Superior temporal gyrus (tissue), 1 donor: ENCODE measurements at regions not wholly inside any gene's neighbourhood (a gene's known extent, or its start where the extent isn't known, plus 50 kb on each side); places are given as distances from the start of the nearest gene placed in this dataset.
A peak's percentile ranks its signal among the peaks of the same experiment; 100 is the strongest.
"Not testable (repeated sequence)": the region's sequence is repeated elsewhere in the genome, so short reads cannot be mapped to it uniquely, and the experiment has no call there.

Experiments
- DNase-seq: peaks from one replicate; pipeline ENCODE4 v3.0.0-alpha.2; 2016; ENCODE audit errors: extremely low spot score

GRCh38 chr1:243996223-243996622 is 54.9 kb upstream of the ZBTB18 start:
- no peak for DNase-seq

GRCh38 chr1:243991650-243992049 is 59.4 kb upstream of the ZBTB18 start:
- no peak for DNase-seq

DNA sequence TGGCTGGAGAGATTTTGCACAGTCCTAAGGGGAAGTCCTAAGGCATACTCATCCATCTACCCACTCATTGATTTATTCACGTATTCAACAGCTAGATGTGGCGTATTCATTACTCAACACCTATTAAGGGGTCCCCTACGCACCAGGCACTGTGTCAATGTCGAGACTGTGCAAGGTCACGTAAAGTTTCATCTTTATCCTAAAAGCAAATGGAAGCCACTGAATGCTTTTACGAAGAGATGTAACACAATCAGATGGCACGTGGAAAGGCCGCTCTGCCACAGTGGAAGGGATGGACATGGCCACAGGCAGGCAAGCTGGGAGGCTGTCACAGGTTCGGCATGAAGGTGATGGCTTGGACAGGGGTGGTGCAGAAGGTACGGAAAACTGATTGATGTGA is 66.3 kb upstream of the ZBTB18 start:
- DNase-seq: no peak

GRCh38 chr1:243982447-243983018 is 68.5 kb upstream of the ZBTB18 start:
- DNase-seq: no peak

- no peak for DNase-seq
Measured at GRCh38 chr1:243980471-243980870, 70.6 kb upstream of the ZBTB18 start.

DNA sequence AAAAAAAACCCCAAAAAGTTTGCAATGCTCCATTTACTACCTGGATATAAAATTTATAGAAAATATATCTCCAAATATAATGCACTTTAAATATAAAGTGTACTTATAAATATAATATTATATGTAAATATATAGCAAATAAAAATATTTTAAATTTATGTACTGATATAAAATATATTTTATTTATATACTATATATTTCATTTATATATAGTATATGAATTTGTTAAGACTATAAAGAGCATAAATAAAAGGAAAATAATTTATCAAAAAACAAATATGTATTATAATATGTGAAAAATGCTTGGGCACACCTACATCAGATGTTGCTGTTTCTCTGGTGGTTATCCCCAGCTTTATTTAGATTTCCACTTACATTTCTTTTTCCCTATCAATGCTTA is 71.0 kb upstream of the ZBTB18 start:
- no peak for DNase-seq

GRCh38 chr1:243979396-243979795 is 71.7 kb upstream of the ZBTB18 start:
- no peak for DNase-seq

DNA sequence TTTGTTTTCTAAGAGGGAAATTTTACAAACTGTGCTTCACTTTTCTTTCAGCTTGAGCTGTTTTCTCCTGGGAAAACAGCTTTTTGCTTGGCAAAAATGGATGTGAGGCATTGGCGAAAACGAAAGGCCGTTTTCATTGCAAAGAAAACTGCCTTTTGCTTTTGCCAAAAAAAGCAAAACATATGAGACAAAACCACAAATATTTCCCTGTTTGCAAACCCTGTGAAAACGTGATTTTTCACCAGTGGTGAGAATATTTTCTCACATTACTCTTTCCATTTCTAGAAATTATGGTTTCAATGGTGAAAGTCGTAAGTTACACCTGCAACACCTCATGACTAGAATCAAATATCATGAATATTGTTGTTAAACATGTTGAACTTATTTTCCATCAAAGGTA is 74.0 kb upstream of the ZBTB18 start:
- DNase-seq: no peak

DNA sequence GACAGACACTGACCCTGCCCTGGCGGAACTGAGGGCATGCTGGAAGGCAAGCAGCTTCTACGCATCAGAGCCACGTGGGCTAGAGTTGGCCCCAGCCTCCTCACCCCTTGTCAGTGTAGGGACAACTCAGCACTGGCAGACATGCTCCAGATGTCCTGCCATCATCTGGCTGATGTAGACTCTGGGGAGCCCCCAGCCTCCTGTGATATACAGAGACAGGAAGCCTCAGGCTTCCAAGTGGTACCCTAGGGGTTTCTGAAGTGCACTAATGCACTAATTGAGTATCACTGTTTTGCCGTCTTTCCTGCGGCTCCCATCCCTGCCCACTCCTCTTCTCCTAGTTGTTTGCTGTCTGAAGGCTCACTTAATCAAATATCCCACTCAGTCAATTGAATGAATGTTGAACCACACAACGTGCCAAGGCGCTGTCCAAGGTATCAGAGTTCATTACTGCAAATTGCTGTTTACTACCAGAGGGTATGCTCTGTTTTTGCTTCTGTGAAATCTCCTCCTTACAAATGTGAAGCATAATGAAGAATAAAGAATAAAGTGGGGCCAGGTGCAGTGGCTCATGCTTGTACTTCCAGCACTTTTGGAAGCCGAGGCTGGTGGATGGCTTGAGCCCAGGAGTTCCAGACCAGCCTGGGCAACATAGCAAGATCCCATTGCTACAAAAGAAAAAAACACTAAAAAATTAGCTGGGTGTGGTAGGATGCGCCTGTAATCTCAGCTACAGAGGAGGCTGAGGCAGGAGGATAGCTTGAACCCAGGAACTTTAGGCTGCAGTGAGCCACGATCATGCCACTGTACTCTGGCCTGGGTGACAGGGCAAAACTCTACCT is 76.4 kb upstream of the ZBTB18 start:
- DNase-seq: no peak

- DNase-seq: no peak
Measured at GRCh38 chr1:243973169-243973568, 77.9 kb upstream of the ZBTB18 start.

- DNase-seq: no peak
Measured at GRCh38 chr1:243970077-243970476, 81.0 kb upstream of the ZBTB18 start.

DNA sequence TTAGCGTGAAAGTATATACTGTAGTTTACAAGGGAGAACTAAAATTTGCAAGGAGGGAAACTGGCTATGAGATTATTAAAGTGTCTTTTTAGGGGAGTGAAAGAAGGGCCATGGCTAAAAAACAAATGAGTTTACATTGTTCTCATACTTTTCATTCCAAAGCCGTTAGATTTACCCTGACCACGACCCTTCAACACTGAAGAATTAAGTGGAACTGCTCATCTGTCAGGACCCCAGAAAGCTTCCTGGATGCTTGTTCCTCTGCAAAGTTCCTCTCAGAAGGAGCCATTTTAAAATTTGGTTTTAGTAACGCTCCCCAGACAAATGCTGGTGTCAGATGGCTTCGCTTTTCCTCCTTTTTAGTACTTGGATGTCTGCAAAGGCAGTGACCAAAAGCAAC is 82.7 kb upstream of the ZBTB18 start:
- no peak for DNase-seq

GRCh38 chr1:243964915-243965314 is 86.2 kb upstream of the ZBTB18 start:
- DNase-seq: no peak

GRCh38 chr1:243963571-243963970 is 87.5 kb upstream of the ZBTB18 start:
- DNase-seq: no peak

- no peak for DNase-seq
Measured at GRCh38 chr1:243962541-243962940, 88.5 kb upstream of the ZBTB18 start.

DNA sequence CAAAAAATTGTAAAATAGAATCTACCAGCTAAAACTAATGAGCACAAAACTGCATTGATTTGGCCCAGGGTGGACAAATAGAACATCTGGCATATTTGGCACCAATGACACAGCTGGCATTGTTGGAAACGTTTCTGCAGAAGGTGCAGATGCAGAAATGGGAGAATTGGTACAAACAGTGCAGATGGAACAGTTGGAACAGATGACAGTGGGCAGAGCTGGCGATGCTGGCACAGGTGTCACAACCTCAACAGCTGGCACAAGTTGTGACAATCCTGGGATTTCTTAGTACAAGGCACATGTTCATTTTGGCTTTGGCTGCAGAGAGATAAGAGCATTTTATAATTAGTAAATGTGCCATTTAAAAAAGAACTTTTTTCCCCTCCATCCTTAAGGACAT is 91.1 kb upstream of the ZBTB18 start:
- peak; percentile 61 for DNase-seq

DNA sequence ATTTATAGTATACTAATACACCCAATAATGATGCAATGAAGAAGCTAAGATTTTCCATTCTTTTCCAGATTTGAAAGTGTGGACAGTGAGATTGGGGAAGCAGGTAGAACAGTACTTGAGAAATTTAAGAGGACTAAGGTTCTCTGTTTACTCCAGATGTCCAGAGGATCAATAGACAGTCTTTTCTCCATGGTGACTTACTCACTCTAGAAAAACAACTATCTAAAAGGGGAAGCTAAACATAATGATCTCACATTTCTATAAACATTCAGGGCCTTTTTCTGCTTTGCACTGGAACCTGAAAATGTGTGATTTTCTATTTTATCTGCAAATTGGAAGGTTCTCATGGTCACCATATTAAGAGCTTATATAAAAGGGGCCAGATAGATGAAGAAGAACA is 93.9 kb upstream of the ZBTB18 start:
- DNase-seq: no peak

- no peak for DNase-seq
Measured at GRCh38 chr1:243956450-243956849, 94.6 kb upstream of the ZBTB18 start.

GRCh38 chr1:243951207-243951606 is 99.9 kb upstream of the ZBTB18 start:
- not testable (repeated sequence) for DNase-seq

- DNase-seq: no peak
Measured at GRCh38 chr1:243950166-243950565, 100.1 kb upstream of the AKT3 start.

DNA sequence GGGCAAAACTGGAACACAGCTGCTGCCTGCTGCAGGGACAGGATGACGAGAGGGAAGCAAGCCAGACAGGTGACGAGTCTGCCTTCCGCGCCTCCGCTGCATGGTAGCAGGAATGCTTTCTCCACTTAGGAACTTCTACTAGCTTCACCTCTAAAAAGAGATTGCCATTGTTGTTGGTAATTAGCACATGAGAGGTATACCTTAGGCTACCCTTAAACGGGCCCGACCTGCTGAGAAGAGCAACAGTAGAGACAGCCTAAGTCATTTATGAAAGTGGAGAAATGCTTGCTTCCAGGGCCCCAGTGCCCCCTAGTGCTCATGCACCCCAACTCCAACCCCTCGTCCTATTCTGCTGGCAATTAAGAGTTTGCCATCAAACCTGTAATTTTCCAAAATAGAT is 96.9 kb upstream of the AKT3 start:
- DNase-seq: no peak

- DNase-seq: no peak
Measured at GRCh38 chr1:243946253-243946652, 96.2 kb upstream of the AKT3 start.

- no peak for DNase-seq
Measured at GRCh38 chr1:243945727-243946126, 95.7 kb upstream of the AKT3 start.
